HG02852 (cell line): ENCODE measurements at regions not wholly inside any gene's neighbourhood (a gene's known extent, or its start where the extent isn't known, plus 50 kb on each side); places are given as distances from the start of the nearest gene placed in this dataset.
"Not testable (repeated sequence)": the region's sequence is repeated elsewhere in the genome, so short reads cannot be mapped to it uniquely, and the experiment has no call there.

Source experiments
- ATAC-seq: cut with Tn5 transposase; IDR thresholded peaks from one replicate; pipeline ENCODE4 v1.9.1; 2021; ENCODE audit warnings: mild to moderate bottlenecking, moderate library complexity; ENCODE audit not compliant: unreplicated experiment

DNA sequence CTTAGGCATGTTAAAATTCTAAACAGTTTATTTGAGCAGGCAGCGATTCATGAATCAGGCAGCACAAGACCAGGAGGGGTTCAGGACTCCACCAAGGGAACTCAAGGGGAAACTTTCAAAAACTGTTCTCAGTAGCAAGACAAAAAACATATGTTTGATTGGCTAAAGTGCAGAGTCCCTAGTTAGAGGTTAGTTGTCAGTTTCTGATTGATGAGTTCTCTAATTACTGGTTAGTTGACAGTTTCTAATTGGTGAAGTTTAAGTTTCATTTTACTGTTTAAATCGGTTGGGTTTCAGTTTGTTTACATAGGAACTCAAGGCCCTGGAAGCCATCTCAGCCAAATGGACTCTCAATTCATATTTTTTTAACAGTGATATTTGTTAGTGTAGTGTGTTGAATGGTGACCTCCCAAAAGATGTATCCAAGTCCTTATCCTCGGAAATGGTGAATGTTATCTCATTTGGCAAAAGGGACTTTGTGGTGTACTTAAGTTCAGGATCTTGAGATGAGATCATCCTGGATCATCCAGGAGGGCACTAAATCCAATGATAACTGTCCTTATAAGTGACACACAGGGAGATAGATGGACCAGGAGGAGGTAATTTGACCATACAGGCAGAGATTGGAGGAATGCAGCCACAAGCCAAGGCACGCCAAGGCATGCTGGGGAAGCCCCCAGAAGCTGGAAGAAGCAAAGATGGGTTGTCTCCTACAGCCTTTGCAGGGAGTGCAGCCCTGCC is 219.2 kb upstream of the RAI14 start:
- no peak for ATAC-seq

- no peak for ATAC-seq
Measured at GRCh38 chr5:34439601-34440000, 216.5 kb upstream of the RAI14 start.

DNA sequence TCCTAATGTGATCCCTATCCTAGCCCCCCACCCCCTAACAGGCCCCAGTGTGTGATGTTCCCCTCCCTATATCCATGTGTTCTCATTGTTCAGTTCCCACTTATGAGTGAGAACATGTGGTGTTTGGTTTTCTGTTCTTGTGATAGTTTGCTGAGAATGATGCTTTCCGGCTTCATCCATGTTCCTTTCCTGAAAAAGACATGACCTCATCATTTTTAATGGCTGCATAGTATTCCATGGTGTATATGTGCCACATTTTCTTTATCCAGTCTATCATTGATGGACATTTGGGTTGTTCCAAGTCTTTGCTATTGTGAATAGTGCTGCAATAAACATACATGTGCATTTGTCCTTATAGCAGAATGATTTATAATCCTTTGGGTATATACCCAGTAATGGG is 214.4 kb upstream of the RAI14 start:
- not testable (repeated sequence) for ATAC-seq

- no peak for ATAC-seq
Measured at GRCh38 chr5:34447424-34447823, 208.7 kb upstream of the RAI14 start.

- no peak for ATAC-seq
Measured at GRCh38 chr5:34449639-34450038, 206.5 kb upstream of the RAI14 start.

DNA sequence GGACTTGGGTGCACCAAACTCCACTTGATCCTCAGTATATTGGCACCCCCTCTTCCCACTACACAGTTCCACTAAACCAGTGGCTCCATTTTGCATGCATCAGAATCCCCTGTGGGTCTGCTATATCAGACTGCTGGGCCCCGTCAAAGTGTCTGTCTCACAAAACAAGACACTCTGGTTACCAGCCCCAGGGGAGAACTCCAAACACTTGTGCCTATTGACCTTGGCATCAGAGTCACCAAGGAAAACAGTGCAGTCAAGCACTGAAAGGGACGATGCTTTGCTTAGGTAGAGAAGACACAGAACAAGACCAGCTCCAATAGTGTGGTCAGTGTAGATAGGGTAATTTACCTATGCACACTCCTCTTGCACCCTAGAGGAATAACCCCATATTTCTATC is 205.8 kb upstream of the RAI14 start:
- no peak for ATAC-seq

DNA sequence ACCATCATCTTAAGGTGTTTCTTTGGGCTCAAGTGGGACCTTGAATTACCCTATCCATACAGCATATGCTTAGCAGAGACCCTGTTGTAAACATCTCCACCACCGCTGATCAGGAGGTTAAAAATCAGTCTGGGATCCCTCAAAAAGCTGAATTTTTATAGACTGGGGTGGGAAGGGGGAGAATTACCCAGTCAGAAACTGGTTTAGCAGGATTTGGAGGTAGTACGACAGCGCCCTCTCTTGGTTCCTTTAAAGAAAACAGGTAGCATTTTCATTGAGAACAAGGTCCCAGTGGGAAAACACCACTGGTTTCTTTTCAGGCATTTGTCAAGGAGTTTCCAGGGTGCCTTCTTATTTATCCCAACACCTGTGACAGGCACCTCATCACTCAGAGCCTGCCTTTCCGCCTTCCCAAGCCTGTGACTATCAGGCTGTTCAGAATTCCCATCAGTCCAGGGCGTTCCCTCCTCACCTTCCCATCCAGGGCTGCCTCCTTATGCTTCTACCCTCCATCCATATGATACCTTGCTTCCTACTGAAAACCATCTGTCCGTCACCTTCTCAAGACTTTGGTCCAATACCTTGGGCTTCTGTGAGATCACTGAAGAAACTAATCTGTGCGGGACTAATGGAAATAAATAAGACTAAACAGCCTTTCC is 203.8 kb upstream of the RAI14 start:
- ATAC-seq = no peak

DNA sequence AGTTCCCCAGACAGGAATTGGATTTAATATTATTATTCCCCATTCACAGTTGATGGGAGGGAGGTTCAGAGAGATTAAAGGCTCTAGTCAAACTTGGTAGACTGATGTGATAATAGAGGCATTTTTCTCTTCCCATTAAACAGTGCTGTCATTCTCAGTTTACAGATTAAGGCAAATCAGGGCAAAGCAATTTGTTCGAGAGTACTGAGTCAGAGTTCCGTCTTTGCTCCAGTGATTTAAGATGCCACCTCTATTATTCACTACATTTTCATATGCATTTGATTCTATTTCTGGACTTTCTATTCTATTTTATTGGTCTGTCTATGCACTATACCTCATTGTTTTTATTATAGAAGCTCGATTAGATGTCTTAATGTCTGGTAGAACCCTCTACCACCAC is 201.0 kb upstream of the RAI14 start:
- no peak for ATAC-seq

GRCh38 chr5:34459908-34460307 is 196.2 kb upstream of the RAI14 start:
- no peak for ATAC-seq

- ATAC-seq = no peak
Measured at GRCh38 chr5:34460496-34460895, 195.6 kb upstream of the RAI14 start.

DNA sequence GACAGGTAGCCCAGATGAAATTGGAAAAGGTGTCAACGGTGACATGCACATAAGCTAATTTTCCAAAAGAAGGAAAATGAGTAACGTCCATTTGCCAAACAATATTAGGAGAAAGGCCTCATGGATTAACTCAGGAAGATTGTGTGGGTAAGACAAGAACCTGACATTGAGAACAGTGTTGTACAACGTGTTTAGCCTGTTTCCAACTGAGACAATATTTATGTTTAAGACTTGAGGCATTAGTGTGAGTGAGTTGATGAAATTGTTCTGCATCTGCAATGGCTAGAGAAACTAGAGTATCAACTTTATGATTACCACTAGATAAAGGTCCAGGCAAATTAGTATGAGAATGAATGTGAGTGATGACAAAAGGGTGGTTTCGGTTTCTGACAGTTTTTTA is 191.3 kb upstream of the RAI14 start:
- no peak for ATAC-seq

- not testable (repeated sequence) for ATAC-seq
Measured at GRCh38 chr5:34465301-34465700, 190.8 kb upstream of the RAI14 start.

DNA sequence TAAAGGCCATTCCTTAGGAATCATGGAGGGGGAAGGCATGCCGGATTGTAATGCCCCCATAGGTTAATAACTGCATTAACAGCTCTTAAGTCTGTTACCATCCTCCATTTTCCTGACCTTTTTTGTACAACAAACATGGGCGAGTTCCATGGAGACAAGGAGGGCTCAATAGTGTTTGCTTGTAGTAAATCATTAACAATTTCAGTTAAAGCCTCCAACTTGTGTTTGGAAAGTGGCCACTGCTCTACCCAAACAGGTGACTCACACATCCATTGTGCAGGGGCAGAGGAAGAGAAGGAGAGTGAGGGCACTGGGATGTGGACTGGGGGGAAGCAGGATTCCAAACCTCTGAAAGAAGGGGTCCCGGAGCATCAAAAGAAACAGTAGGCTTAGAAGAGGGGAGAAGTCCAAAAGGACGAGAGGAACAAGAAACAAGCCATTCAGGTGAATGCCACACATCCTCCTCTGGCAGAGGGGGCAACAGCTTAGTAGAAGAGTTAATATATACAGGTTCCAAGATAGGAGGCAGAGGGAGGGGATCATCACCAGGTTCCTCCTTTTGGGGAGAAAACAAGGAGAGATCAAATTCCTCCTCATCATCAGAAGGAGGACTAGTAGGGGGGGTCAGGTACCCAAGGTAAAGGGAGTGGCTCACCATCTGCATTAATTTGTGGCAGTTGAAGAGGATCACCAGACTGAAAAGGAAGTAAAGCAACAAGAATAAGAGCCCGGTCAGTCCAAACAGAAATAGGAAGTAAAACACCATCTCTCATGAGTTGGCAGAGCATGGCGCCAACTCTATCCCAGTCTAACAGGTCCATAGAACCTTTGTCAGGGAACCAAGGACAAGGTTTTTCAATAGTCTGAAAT is 189.4 kb upstream of the RAI14 start:
- not testable (repeated sequence) for ATAC-seq

GRCh38 chr5:34467436-34467835 is 188.7 kb upstream of the RAI14 start:
- no peak for ATAC-seq

GRCh38 chr5:34467984-34468383 is 188.1 kb upstream of the RAI14 start:
- not testable (repeated sequence) for ATAC-seq

- no peak for ATAC-seq
Measured at GRCh38 chr5:34469971-34470370, 186.2 kb upstream of the RAI14 start.

GRCh38 chr5:34474573-34475021 is 181.5 kb upstream of the RAI14 start:
- no peak for ATAC-seq

GRCh38 chr5:34475249-34475966 is 180.7 kb upstream of the RAI14 start:
- ATAC-seq = no peak

- ATAC-seq = no peak
Measured at GRCh38 chr5:34476941-34477565, 179.1 kb upstream of the RAI14 start.

GRCh38 chr5:34480810-34481528 is 175.2 kb upstream of the RAI14 start:
- ATAC-seq = no peak
